ENCODE measurements at regions not wholly inside any gene's neighbourhood (a gene's known extent, or its start where the extent isn't known, plus 50 kb on each side); places are given as distances from the start of the nearest gene placed in this dataset.

DNA sequence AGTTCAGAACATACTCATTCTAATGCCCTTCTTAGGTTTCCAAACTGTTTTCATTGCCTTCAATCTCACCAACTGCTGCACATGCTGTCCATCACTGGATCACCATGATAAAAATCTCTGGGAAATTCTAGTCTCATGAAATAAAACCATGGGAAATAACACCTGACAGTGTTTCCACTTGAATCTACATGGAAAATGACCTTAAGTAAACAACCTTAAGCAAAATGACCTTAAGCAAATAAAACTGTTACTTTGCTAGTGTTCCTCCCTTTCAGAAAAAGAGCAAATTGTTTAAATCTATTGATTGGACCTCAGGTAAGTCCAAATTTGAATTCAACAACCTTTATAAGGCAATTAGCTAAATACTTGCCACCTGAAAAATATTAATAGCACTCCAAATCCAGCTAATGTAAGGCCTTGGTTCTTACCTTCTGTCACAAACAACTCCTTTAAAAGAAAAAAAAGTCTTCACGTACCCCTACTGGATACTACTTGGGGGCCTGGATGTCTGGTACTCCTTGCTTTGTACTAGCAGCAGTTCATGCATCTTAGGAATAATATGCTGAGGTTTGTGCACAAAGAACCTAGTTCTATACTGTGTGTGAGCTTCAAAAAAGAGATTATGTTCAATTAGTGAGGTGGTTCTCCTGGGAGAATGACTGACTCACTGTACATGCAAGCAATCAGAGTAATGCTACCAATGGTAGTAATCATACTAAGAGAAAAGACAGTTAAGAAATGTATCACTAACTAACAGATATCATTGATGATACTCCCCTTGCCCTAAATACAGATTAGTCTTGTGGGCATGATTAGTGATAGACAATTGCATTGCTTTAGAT lies 630.4 kb downstream of the PSAT1 start:
- DNase-seq = no peak

GRCh38 chr9:78928625-78929405 lies 631.9 kb downstream of the PSAT1 start:
- no peak for DNase-seq

DNA sequence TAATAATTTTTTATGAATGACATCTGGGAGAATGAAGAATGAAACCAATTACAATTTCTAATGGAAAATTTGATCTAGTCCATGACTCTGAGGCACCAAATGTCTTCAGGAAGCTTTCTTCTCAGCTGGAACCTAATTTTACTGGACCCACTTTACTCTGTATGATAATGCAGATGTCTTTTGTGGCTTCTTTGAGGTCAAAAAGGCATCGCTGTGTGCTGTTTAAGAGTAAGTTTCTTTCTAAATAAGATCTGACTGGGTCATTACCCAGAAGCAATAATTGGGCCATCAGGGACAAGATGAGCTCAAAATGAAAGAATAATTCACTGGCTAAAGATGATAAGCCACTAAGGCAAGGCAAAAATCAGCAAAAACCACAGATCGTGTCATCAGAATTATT lies 633.4 kb downstream of the PSAT1 start:
- no peak for DNase-seq

DNA sequence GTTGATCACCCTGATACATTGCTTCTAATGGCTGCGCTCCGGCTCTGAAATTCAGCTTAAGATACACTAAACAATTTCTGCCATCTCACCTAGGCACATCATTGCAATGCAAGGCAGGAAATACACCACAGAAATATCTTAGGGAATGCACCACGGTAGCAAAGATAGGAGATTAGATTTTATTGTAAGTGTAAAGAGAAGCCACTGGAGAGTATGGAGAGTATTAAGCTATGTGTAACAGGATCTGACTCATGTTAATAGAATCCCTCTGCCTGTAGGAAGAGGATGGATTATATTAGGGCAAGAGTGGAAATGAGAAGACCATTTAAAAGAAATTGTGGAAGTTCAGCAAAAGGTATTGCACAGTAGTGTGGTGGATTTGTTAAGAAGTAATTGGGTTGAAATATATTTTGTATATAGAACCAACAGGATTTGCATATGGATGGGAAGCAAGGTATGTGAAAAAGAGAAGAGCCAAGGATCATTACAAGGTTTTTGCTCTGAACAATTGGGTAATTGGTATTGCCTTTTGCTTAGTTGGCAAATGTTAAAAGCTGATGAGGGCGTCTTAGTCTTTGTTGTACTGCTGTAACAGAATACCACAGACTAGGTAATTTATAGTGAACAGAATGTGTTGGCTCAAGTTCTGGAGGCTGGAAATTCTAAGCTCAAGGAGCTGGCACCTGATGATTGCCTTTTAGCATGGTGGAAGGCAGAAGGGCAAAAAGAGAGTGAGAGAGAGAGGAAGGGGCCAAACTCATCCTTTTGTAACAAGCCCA lies 636.1 kb downstream of the PSAT1 start:
- DNase-seq = no peak

DNA sequence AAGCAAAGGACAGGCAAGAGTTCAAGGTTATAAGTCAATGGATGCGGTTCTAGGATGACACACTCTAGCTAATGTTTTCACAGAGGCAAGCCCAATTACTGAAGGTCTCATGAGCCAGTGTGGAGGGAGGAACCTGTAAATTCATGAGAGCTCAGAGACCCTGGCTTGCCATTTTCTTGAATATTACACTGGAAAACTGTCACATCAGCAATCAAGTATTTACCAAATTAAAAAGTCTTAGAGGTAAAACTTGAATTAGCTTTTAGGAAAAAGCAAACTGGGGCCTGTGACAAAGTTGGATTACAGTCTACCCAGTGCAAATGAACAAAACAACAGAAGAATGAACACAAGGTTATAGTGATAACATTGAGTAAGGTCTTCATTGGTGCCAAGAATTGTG lies 636.9 kb upstream of the TLE4 start:
- no peak for DNase-seq

DNA sequence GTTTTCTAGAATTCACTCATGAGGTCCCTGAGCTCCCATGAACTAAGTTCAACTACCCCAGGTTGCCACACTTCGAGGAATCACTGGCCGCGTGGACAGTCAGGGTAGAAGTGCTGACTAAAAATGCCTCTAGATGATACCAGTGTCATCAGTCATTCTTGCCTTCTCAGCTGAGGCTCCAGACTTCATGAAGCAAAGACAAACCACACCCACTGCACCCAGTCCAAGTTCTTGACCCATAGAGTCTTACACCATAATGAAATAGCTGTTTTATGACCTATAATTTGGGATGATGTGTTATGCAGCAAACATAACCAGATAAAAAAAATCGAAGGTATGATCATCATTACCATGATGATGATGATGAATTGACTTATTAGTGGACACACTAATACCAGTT lies 632.9 kb upstream of the TLE4 start:
- DNase-seq = no peak

DNA sequence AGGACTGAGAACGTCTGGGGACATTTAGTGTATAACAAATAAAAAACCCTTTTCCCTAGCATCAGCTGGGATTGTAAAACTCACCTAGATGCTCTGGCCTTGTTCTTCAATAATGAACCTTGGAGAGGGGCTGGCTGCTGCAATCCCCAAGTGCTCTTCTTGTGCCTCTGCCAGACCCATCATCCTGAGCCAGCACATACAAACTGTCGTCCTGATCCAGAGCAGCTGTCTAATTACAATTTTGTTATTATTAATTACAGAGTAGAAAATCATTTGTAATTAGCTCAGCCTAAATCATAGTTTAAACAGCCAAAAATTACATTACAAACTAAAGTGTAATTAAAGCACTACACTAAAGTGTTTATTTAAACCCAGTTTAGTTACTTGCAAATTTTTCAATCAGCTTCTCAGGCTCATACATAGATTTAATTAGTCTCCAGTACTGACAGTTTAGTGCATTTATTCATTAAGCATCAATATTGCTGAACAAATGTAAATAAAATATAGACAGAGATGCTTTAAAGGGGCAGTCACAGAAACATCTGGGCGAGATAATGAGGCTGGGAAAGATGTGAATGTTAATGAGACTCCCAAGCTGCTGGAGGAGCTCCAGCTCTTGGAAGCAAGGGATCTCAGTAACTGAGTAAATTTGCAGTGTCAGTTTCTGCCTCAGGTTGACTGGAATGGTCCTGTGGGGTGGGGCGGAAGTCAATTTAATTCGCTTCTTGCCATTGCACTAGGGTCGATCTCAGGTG lies 632.3 kb upstream of the TLE4 start:
- no peak for DNase-seq

DNA sequence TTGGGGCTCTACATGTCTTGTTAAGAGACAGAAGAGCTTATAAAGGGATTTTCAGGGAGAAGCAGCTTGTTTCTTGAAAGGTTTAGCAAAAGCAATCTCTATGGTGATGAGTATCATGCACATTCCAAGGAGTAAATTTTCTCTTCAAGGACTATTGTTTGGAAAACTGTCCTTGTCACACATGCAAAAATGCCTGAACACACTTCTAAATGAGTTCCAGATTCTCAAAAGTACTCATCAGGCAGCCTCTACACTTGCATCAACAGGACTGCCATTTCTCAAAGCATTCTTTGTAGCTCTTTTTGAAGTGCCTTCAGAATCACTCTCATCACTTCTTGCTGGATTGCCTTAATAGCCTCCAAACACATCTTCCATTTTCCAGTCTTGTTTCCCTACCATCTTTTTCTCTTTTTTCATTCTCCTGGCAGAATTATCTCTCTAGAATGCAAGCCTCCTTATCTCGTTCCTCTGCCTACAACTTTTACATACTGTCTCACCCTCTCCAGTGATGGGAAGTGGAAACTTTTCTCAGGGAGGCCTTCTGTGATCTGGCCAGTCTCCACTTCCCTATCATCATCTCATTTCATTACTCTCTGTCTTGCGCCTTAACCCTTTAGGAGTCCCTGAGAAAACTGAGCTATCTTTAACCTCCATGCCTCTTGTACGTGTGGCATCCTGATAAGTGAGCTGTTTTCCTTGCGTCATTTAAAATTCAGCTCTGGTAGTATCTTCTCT lies 631.5 kb upstream of the TLE4 start:
- no peak for DNase-seq

DNA sequence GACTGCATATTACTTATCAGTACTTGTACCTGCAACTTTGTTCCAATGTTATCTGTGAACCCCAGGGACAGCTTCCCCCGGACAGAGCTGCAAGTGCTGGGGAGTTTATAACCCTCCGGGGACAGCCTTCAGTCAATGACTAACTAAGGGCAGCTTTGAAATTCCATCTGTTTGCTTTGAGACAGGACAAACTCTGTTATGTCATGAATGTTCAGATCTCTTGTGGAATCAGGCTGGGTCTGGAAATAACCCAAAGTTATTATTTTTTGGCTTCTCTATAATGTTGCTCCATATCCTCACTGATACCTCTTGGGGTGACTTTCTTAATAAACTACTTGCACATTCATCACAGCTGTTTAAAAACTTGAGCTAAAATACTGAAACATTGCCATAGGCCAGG lies 617.5 kb upstream of the TLE4 start:
- no peak for DNase-seq

DNA sequence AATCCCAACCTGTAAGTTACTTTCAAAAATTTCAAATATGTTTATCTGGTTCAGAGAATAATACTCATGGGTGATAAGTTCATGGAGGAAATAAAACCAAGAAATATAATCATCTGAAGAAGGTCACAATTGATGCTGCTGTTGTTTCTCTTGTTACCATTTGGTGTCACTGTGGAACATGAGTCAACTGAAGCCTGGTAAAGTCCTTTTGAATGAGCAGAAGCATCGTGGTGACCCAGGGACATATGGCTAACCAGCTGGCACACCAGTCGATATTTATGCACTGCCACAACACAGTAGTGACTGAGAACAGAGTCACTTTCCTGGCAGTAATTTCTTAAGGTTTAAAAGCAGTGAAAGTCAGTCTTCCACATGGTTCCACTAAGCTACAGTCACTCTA lies 612.9 kb upstream of the TLE4 start:
- DNase-seq = no peak

GRCh38 chr9:78962156-78962555 lies 609.6 kb upstream of the TLE4 start:
- DNase-seq = no peak

- DNase-seq = no peak
Measured at GRCh38 chr9:78963911-78964310, 607.9 kb upstream of the TLE4 start.

GRCh38 chr9:78967596-78968217 lies 604.1 kb upstream of the TLE4 start:
- DNase-seq = no peak

GRCh38 chr9:78970375-78970774 lies 601.4 kb upstream of the TLE4 start:
- DNase-seq = no peak

GRCh38 chr9:78971540-78971939 lies 600.2 kb upstream of the TLE4 start:
- peak; percentile 35 for DNase-seq

- peak; percentile 35 for DNase-seq
Measured at GRCh38 chr9:78972303-78972999, 599.3 kb upstream of the TLE4 start.

- no peak for DNase-seq
Measured at GRCh38 chr9:78973907-78974306, 597.9 kb upstream of the TLE4 start.

DNA sequence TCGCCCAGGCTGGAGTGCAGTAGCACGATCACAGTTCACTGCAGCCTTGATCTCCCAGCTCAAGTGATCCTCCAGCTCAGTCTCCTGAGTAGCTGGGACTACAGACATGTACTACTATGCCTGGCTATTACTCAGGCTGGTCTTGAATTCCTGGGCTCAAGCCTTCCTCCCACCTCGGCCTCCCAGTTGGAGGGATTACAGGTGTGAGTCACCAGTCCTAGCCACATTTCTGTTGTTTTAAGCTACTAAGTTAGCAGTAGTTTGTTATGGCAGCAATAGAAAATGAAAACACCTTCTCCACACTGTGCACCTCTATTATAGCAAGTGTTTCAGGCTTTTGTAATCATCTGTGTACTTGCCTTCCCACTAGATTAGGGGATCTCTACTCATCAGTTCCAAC lies 588.9 kb upstream of the TLE4 start:
- DNase-seq = no peak

- no peak for DNase-seq
Measured at GRCh38 chr9:78985084-78985738, 586.6 kb upstream of the TLE4 start.

- no peak for DNase-seq
Measured at GRCh38 chr9:78986446-78986845, 585.3 kb upstream of the TLE4 start.
